ENCODE measurements at regions not wholly inside any gene's neighbourhood (a gene's known extent, or its start where the extent isn't known, plus 50 kb on each side); places are given as distances from the start of the nearest gene placed in this dataset.

DNA sequence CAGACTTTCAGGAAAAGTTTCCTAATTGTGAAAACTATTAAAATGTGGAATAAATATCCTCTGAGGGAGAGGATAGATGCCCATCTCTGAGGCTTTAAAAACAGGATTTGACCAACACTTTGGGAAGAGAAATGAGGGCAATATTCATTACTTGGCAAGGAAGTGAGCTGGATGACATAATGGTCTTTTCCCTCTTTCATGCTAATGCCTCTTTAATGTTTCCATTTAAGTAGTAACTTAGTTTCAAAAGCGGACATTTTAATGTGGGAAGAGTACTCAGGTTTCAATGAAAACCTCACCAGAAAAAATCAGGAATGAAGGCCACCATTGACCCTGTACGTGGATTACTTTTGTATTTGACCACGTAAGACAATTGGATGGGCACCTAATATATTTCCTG is 503.3 kb downstream of the ANKRD50 start:
- POLR2A ChIA-PET: no interaction called here
- CTCF ChIA-PET: interaction anchor here (0.6 kb wide), 1 partner anchor 66 kb away, joined by 3 read pairs; no protein-coding TSS in a partner anchor
- TF ChIP-seq LEF1 (IDR thresholded peaks at IDR 0.05; ENCODE audit: borderline replicate concordance): no peak
- no peak for TF ChIP-seq ELF4 (IDR thresholded peaks at IDR 0.05)
- no peak for TF ChIP-seq FOXM1 (IDR thresholded peaks at IDR 0.05; ENCODE audit: borderline replicate concordance)
- no peak for TF ChIP-seq CTBP1 (IDR thresholded peaks at IDR 0.05; ENCODE audit: borderline replicate concordance)
- no peak for TF ChIP-seq HDGF (IDR thresholded peaks at IDR 0.05; ENCODE audit: borderline replicate concordance)
- no peak for TF ChIP-seq TARDBP (IDR thresholded peaks at IDR 0.05)
- no peak for TF ChIP-seq SP1 (IDR thresholded peaks at IDR 0.05)
- TF ChIP-seq SUZ12 (IDR thresholded peaks at IDR 0.05): no peak
- TF ChIP-seq NFRKB (IDR thresholded peaks at IDR 0.05): no peak
- TF ChIP-seq FOXK2 (IDR thresholded peaks at IDR 0.05): no peak
- DNase-seq (ENCODE audit: extremely low spot score): no peak

DNA sequence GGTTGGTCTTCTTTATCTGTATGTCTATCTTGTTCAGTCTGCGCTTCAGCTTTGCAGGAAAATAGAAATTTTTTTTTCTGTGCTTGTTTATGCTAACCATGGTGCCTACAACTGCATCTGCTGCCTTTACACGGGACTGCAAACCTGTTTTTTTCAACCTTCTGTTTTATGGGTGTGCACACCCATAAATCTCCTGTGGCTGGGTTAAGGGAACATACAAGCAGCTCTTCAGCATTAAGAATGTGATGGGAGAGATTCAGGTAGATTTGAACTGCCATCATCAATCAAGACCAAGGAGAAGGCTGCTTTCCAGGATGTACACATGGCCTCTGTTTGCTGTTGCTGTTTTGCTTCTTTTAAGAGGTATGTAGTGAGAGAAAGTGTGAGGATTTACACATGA is 502.9 kb downstream of the ANKRD50 start:
- CTCF ChIA-PET: interaction anchor here (0.6 kb wide), 1 partner anchor 66 kb away, joined by 3 read pairs; no protein-coding TSS in a partner anchor
- TF ChIP-seq CTBP1 (IDR thresholded peaks at IDR 0.05; ENCODE audit: borderline replicate concordance) (no peak), TARDBP (IDR thresholded peaks at IDR 0.05) (no peak), NFRKB (IDR thresholded peaks at IDR 0.05) (no peak), LEF1 (IDR thresholded peaks at IDR 0.05; ENCODE audit: borderline replicate concordance) (no peak), FOXM1 (IDR thresholded peaks at IDR 0.05; ENCODE audit: borderline replicate concordance) (no peak), ZNF384 (IDR thresholded peaks at IDR 0.05) (no peak; the same call in 1 of the 2 replicates), BHLHE40 (IDR thresholded peaks at IDR 0.05; ENCODE audit: borderline replicate concordance) (no peak), FOXK2 (IDR thresholded peaks at IDR 0.05) (no peak), SP1 (IDR thresholded peaks at IDR 0.05) (no peak), SUZ12 (IDR thresholded peaks at IDR 0.05) (no peak), ARNT (IDR thresholded peaks at IDR 0.05) (no peak)
- TF ChIP-seq, protein P1, sequence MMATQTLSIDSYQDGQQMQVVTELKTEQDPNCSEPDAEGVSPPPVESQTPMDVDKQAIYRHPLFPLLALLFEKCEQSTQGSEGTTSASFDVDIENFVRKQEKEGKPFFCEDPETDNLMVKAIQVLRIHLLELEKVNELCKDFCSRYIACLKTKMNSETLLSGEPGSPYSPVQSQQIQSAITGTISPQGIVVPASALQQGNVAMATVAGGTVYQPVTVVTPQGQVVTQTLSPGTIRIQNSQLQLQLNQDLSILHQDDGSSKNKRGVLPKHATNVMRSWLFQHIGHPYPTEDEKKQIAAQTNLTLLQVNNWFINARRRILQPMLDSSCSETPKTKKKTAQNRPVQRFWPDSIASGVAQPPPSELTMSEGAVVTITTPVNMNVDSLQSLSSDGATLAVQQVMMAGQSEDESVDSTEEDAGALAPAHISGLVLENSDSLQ (IDR thresholded peaks at IDR 0.05): no peak
- POLR2A ChIA-PET: interaction anchor here (1.1 kb wide), 1 partner anchor 10 kb away, joined by 4 read pairs; no protein-coding TSS in a partner anchor
- no peak for DNase-seq (ENCODE audit: extremely low spot score)

DNA sequence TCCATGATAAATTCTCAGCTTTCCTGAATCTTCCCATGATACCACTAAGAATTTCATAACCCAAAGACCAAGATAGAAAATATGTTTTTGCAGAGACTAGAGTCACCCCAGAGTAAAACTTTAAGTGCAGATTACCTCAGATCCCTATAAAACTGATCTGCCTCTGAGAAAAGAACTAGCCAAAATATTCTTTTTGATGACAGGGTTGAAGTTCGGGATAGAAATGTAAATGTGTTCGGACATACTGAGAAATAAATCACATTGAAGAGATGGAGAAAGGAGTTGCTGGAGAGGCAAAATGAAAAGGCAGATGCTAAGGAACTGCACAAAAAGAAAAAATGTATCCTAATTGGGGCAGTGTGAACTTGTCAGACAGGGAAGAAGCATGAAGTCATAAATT is 501.8 kb downstream of the ANKRD50 start:
- CTCF ChIA-PET: no interaction called here
- no peak for DNase-seq (ENCODE audit: extremely low spot score)
- POLR2A ChIA-PET: interaction anchor here (1.1 kb wide), 1 partner anchor 9 kb away, joined by 4 read pairs; no protein-coding TSS in a partner anchor
- TF ChIP-seq FOXM1 (IDR thresholded peaks at IDR 0.05; ENCODE audit: borderline replicate concordance) (no peak), ELF4 (IDR thresholded peaks at IDR 0.05) (no peak), BHLHE40 (IDR thresholded peaks at IDR 0.05; ENCODE audit: borderline replicate concordance) (no peak), ARNT (IDR thresholded peaks at IDR 0.05) (no peak), LEF1 (IDR thresholded peaks at IDR 0.05; ENCODE audit: borderline replicate concordance) (no peak), FOXA1 (IDR thresholded peaks at IDR 0.05) (no peak), NFRKB (IDR thresholded peaks at IDR 0.05) (no peak), SUZ12 (IDR thresholded peaks at IDR 0.05) (no peak), FOXK2 (IDR thresholded peaks at IDR 0.05) (no peak), HDGF (IDR thresholded peaks at IDR 0.05; ENCODE audit: borderline replicate concordance) (no peak), ZNF384 (IDR thresholded peaks at IDR 0.05) (no peak), CTBP1 (IDR thresholded peaks at IDR 0.05; ENCODE audit: borderline replicate concordance) (no peak), TARDBP (IDR thresholded peaks at IDR 0.05) (no peak)
- TF ChIP-seq, protein P1 (IDR thresholded peaks at IDR 0.05): no peak

DNA sequence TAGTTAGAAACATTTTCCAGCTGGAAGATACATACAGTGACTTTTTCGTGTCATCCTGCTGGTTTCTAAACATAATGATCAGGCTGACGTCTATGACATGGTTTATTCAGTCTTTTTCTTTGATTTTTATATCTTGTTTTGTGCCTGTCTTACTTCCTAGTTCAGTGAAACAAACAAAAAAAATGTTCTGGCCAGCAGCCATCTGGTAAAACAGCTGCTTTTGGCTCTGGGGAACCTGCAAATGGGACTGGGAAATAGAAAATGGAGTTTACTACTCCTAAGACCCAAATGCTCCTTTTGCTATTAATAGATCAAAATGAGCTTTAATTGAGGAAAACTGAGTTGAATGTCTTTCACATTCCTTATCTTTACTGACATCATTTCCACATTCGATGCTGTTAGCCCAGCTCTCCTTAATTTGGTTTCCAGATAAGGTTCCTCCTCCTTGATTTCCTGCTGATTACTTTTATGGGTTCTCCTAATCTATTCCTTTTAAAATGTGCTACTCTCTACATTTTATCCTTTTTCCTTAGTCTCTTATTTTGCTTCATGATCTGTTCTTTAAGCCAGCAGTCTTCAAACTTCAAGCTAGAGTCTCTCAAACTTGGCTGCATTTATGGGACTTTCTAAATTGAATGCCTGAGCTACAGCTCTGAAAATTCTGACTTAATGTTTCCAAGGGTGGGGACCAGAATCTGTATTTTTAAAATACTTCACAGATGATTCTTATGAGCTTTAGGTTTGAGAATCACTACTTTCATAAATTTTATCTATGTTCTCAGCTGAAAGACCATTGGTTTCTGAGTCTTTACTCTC is 499.5 kb downstream of the ANKRD50 start:
- no peak for TF ChIP-seq LEF1 (IDR thresholded peaks at IDR 0.05; ENCODE audit: borderline replicate concordance)
- TF ChIP-seq, protein P1 (IDR thresholded peaks at IDR 0.05): no peak
- TF ChIP-seq ELF4 (IDR thresholded peaks at IDR 0.05): no peak
- no peak for TF ChIP-seq FOXM1 (IDR thresholded peaks at IDR 0.05; ENCODE audit: borderline replicate concordance)
- no peak for TF ChIP-seq SP1 (IDR thresholded peaks at IDR 0.05)
- TF ChIP-seq ARNT (IDR thresholded peaks at IDR 0.05): no peak
- no peak for TF ChIP-seq FOXA1 (IDR thresholded peaks at IDR 0.05)
- ChIA-PET CTCF (interaction anchor here (0.7 kb wide), 1 partner anchor 10 kb away, joined by 5 read pairs; no protein-coding TSS in a partner anchor), POLR2A (no interaction called here)
- DNase-seq (ENCODE audit: extremely low spot score): no peak

DNA sequence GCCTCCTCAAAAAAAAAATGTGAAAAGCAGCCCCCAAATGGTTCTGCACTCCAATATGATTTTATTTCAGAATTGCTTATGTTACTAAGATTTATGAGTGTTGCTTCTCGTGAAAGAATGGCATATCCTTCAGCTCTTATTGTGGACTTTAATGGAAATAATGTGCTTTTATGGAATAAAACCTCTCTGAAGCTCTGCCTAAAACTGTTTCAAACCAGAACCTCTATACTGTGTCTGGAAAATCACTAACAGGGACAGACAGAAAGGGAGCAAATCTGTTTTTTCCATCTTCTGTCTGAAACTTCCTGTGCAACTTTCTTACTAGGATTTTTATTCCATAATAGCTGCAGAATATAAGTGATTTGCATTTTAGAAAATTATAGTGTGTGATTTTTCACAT is 493.1 kb downstream of the ANKRD50 start:
- CTCF ChIA-PET: no interaction called here
- TF ChIP-seq ELF4 (IDR thresholded peaks at IDR 0.05): no peak
- TF ChIP-seq L3MBTL2 (conservative IDR thresholded peaks at IDR 0.05): no peak
- no peak for TF ChIP-seq TARDBP (IDR thresholded peaks at IDR 0.05)
- no peak for TF ChIP-seq FOXA1 (IDR thresholded peaks at IDR 0.05)
- TF ChIP-seq SP1 (IDR thresholded peaks at IDR 0.05): no peak
- no peak for TF ChIP-seq SUZ12 (IDR thresholded peaks at IDR 0.05)
- TF ChIP-seq, protein P1 (IDR thresholded peaks at IDR 0.05): no peak
- TF ChIP-seq LEF1 (IDR thresholded peaks at IDR 0.05; ENCODE audit: borderline replicate concordance): no peak
- no peak for TF ChIP-seq CTBP1 (IDR thresholded peaks at IDR 0.05; ENCODE audit: borderline replicate concordance)
- no peak for TF ChIP-seq ZNF384 (IDR thresholded peaks at IDR 0.05)
- no peak for TF ChIP-seq ARNT (IDR thresholded peaks at IDR 0.05)
- POLR2A ChIA-PET: interaction anchor here (0.8 kb wide), 1 partner anchor 9 kb away, joined by 4 read pairs; no protein-coding TSS in a partner anchor
- DNase-seq (ENCODE audit: extremely low spot score): no peak
